ENCODE measurements at regions not wholly inside any gene's neighbourhood (a gene's known extent, or its start where the extent isn't known, plus 50 kb on each side); places are given as distances from the start of the nearest gene placed in this dataset.

DNA sequence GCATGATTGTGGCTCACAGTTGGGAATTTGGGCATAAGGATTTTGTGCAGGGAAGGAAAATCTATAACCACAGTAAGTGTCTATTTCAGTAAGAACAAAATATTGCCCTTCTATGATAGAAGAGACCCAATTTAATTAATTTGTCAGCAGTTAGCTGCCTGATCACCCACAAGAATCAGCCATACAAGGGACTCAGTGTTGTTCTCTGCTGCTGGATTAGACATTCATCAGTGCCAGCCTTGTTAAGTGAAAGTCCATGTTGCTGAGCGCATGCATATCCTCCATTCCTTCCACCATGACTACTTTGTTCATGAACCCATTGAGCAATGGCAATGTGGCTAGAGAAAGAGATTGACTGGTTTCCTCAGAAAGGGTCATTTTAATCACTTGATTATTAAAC lies 125.3 kb upstream of the PDHA2 start:
- Histone ChIP-seq H3K4me2 (no peak overlapping the region), H2AFZ (no peak overlapping the region), H3K36me3 (replicated peaks; ENCODE audit: insufficient read depth, low read depth) (no peaks in the 10 kb centered on the region), H3K27ac (no peak overlapping the region), H3K4me3 (no peak overlapping the region), H3K4me1 (ENCODE audit: insufficient read depth) (no peaks in the 10 kb centered on the region), H4K20me1 (ENCODE audit: insufficient read depth, poor library complexity, severe bottlenecking) (no peaks in the 10 kb centered on the region), H3K27me3 (no peaks in the 10 kb centered on the region), H3K9me2 (replicated peaks; ENCODE audit: insufficient read depth) (no peaks in the 10 kb centered on the region), H3K79me2 (no peaks in the 10 kb centered on the region), H3K9me3 (ENCODE audit: low read depth) (no peaks in the 10 kb centered on the region)
- DNase-seq (ENCODE audit: low spot score): no peak
- TF ChIP-seq, protein P1, sequence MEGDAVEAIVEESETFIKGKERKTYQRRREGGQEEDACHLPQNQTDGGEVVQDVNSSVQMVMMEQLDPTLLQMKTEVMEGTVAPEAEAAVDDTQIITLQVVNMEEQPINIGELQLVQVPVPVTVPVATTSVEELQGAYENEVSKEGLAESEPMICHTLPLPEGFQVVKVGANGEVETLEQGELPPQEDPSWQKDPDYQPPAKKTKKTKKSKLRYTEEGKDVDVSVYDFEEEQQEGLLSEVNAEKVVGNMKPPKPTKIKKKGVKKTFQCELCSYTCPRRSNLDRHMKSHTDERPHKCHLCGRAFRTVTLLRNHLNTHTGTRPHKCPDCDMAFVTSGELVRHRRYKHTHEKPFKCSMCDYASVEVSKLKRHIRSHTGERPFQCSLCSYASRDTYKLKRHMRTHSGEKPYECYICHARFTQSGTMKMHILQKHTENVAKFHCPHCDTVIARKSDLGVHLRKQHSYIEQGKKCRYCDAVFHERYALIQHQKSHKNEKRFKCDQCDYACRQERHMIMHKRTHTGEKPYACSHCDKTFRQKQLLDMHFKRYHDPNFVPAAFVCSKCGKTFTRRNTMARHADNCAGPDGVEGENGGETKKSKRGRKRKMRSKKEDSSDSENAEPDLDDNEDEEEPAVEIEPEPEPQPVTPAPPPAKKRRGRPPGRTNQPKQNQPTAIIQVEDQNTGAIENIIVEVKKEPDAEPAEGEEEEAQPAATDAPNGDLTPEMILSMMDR (IDR thresholded peaks at IDR 0.05; ENCODE audit: poor library complexity): no peak
- TF ChIP-seq EZH2 (IDR thresholded peaks at IDR 0.05; ENCODE audit: borderline replicate concordance) (no peak), EZH2phosphoT487 (IDR thresholded peaks at IDR 0.05; ENCODE audit: low read depth, severe bottlenecking, unreplicated experiment) (no peak)
- whole genome bisulfite sequencing (ENCODE audit: low lambda C conversion rate, missing lambda C conversion rate): 100% methylated on average over 1 of the region's 1 CpG

DNA sequence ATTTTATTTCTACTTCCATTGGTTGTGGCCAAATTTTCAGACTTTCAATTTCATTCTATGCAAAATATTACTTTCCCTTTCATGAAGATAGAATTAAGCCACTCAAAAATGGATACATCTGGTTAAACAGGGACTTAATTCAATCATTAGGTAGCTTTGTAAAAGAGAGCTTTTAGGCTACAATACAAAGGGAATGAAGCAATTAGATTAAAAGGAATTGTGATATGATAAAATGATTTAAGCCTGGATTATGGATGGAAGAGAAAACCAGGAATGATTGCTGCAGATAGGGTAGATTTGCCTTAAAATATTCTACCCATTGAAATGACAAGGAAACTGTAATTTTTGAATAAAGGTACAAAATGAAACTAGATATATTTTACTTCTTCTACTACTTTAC lies 134.6 kb upstream of the PDHA2 start:
- Histone ChIP-seq H4K20me1 (ENCODE audit: insufficient read depth, poor library complexity, severe bottlenecking) (no peaks in the 10 kb centered on the region), H3K27ac (no peak overlapping the region), H2AFZ (no peak overlapping the region), H3K4me2 (no peak overlapping the region), H3K36me3 (replicated peaks; ENCODE audit: insufficient read depth, low read depth) (no peaks in the 10 kb centered on the region), H3K4me3 (no peak overlapping the region), H3K4me1 (ENCODE audit: insufficient read depth) (no peaks in the 10 kb centered on the region), H3K79me2 (no peaks in the 10 kb centered on the region), H3K9me3 (ENCODE audit: low read depth) (no peaks in the 10 kb centered on the region), H3K9me2 (replicated peaks; ENCODE audit: insufficient read depth) (no peaks in the 10 kb centered on the region), H3K27me3 (no peaks in the 10 kb centered on the region)
- DNase-seq (ENCODE audit: low spot score): no peak
- TF ChIP-seq EZH2phosphoT487 (IDR thresholded peaks at IDR 0.05; ENCODE audit: low read depth, severe bottlenecking, unreplicated experiment): no peak
- TF ChIP-seq, protein P1 (IDR thresholded peaks at IDR 0.05; ENCODE audit: poor library complexity): no peak
- no peak for TF ChIP-seq EZH2 (IDR thresholded peaks at IDR 0.05; ENCODE audit: borderline replicate concordance)

DNA sequence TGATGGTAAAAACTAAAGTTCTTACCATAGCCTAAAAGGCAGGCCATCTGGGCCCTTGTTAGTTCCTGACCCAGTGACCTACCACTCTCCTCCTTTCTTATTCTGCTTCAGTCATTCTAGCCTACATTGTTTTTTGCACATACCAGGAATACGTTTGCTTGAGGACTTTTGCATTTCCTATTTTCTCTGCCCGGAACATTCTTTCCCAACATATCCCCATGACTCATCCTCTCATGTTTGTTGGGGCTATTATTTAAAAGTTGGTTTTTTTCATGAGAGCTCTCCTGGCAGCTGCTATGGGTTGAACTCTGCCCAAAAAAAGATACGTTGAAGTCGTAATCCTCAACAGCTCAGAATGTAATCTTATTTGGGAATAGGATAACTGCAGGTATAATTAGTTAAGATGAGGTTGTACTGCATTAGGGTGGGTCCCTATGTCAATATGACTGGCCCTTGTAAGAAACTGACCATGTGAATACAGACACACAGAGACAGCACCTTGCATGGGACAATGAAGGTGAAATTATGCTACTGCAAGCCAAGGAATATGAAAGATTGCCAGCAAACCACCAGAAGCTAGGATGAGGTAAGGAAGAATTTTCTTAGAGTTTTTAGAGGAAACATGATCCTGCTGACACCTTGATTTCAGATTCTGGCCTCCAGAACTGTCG lies 138.3 kb upstream of the PDHA2 start:
- Histone ChIP-seq H3K4me1 (ENCODE audit: insufficient read depth) (no peaks in the 10 kb centered on the region), H3K36me3 (replicated peaks; ENCODE audit: insufficient read depth, low read depth) (no peaks in the 10 kb centered on the region), H3K4me2 (no peak overlapping the region), H3K27me3 (no peaks in the 10 kb centered on the region), H3K27ac (no peak overlapping the region), H3K4me3 (no peak overlapping the region), H3K9me2 (replicated peaks; ENCODE audit: insufficient read depth) (no peaks in the 10 kb centered on the region), H3K79me2 (no peaks in the 10 kb centered on the region), H2AFZ (no peak overlapping the region), H4K20me1 (ENCODE audit: insufficient read depth, poor library complexity, severe bottlenecking) (no peaks in the 10 kb centered on the region), H3K9me3 (ENCODE audit: low read depth) (no peaks in the 10 kb centered on the region)
- TF ChIP-seq, protein P1 (IDR thresholded peaks at IDR 0.05; ENCODE audit: poor library complexity): no peak
- no peak for TF ChIP-seq EZH2phosphoT487 (IDR thresholded peaks at IDR 0.05; ENCODE audit: low read depth, severe bottlenecking, unreplicated experiment)
- no peak for TF ChIP-seq EZH2 (IDR thresholded peaks at IDR 0.05; ENCODE audit: borderline replicate concordance)
- WGBS (ENCODE audit: low lambda C conversion rate, missing lambda C conversion rate): 64% methylated on average over 5 of the region's 5 CpGs
- no peak for DNase-seq (ENCODE audit: low spot score)
